ENCODE measurements at regions not wholly inside any gene's neighbourhood (a gene's known extent, or its start where the extent isn't known, plus 50 kb on each side); places are given as distances from the start of the nearest gene placed in this dataset.

DNA sequence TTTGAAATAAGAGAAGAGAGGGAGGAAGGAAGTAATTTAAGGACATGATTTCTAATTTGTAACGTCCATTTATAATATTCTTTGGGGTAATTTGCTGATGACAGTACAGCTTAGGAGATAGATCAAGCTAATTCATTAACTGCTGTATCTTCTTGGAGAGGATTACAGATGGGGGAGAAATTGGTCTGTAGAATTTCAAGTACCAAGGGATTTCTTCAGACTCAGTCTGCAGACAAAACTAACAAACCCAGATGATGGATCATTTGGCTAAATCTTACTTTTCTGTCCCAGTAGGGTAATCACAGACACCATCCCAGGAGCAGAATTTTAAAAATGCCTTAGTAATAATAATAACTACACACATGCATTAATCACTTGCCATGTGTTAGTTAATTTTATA is 711.8 kb downstream of the KCNJ2 start:
- no peaks in the 10 kb centered on the region for H3K27me3 Mint-ChIP-seq
- intact Hi-C loops (cut with micrococcal nuclease): no loop called here
- peaks cover 25% of the 10 kb centered on the region for H3K9me3 Mint-ChIP-seq
- no peak overlapping the region for H3K27ac Mint-ChIP-seq
- H3K4me3 Mint-ChIP-seq: no peak overlapping the region
- H3K4me1 Mint-ChIP-seq (ENCODE audit: low read depth): no peaks in the 10 kb centered on the region
- H3K36me3 Mint-ChIP-seq (ENCODE audit: low read depth): no peaks in the 10 kb centered on the region

DNA sequence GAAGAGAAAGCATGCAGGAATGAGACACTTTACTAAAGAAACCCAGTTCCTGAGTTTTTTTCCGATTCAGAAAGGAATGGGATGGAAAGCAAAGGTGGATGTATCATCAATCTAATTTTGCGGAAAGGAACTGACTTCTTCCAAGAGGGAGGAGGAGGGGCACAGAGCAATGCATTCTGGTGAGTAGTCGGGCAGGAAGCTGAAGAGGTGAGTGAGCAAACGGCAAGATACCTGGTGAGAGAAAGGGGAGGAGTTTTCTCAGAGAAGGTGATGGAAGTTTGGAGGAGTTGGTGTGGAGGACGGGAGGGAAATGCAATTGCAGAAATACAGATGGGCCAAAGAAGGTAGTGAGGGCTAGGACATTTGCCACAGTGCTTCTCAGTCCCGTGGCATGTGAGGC is 713.2 kb downstream of the KCNJ2 start:
- H3K4me3 Mint-ChIP-seq: no peak overlapping the region
- no peaks in the 10 kb centered on the region for H3K4me1 Mint-ChIP-seq (ENCODE audit: low read depth)
- intact Hi-C loops (cut with micrococcal nuclease): no loop called here
- H3K9me3 Mint-ChIP-seq: peaks cover 21% of the 10 kb centered on the region
- no peaks in the 10 kb centered on the region for H3K36me3 Mint-ChIP-seq (ENCODE audit: low read depth)
- no peak overlapping the region for H3K27ac Mint-ChIP-seq
- H3K27me3 Mint-ChIP-seq: no peaks in the 10 kb centered on the region

DNA sequence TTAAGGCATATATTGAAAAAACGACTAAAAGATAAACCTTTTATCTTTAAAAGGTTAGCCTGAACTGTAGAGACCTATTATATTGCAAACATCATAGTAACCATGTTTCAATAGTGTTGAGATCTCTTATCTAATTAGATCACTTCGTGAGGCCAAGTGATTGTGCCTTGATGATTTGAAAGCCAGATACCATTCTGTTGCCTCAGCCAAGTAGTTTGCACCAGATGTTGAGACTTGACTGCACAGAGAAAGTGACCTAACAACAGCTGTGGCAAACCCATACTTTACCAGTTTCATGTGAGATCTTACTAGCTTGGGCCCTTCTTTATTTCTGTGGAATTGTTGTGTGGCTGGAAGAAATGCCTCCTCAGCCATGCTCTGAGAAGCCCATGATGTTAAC is 717.3 kb downstream of the KCNJ2 start:
- intact Hi-C loops (cut with micrococcal nuclease): no loop called here
- Mint-ChIP-seq H3K27ac (no peak overlapping the region), H3K36me3 (ENCODE audit: low read depth) (no peaks in the 10 kb centered on the region), H3K4me3 (no peak overlapping the region), H3K9me3 (peaks cover 21% of the 10 kb centered on the region), H3K4me1 (ENCODE audit: low read depth) (no peaks in the 10 kb centered on the region), H3K27me3 (no peaks in the 10 kb centered on the region)

DNA sequence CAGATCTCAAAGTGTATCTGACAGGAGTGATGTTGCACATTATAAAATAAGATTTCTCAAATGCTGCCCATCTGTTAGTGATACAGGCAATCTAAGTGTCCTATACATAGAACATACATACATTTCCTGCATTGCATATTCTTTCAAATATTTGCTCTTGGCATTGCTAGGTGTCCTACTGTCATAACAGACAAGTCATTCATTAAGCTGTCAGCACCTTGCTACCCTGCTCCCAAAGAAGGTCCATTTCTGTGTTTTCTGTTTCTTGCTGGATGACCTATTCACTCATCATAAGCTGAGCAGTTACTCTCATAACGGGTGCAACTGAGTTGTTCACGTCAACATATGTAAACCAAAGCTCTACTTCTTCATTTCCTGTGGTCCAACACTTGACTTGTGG is 719.0 kb downstream of the KCNJ2 start:
- no peaks in the 10 kb centered on the region for H3K27me3 Mint-ChIP-seq
- H3K4me1 Mint-ChIP-seq (ENCODE audit: low read depth): no peaks in the 10 kb centered on the region
- H3K36me3 Mint-ChIP-seq (ENCODE audit: low read depth): no peaks in the 10 kb centered on the region
- no peak overlapping the region for H3K4me3 Mint-ChIP-seq
- peaks cover 8% of the 10 kb centered on the region for H3K9me3 Mint-ChIP-seq
- intact Hi-C loops (cut with micrococcal nuclease): no loop called here
- no peak overlapping the region for H3K27ac Mint-ChIP-seq

DNA sequence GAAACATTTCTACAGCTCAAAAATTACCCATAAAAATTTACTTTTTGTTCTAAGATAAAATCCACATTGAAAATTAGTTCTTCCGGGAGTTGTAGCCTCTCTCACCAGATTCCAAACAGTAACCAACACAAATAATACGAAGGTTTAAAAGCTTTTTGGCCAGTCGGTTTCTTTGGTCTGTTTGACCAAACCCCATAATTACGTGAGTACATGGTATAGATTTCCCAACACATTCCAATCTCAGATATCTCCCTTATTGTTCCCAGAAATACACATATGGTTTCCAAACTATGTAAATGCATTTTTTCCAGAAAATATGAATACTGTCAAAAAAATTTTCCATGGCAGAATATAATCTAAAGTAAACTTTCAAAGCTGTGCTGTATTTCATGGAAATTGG is 722.0 kb downstream of the KCNJ2 start:
- Mint-ChIP-seq H3K36me3 (ENCODE audit: low read depth) (no peaks in the 10 kb centered on the region), H3K4me3 (no peak overlapping the region), H3K9me3 (no peaks in the 10 kb centered on the region), H3K27me3 (no peaks in the 10 kb centered on the region), H3K27ac (no peak overlapping the region), H3K4me1 (ENCODE audit: low read depth) (no peaks in the 10 kb centered on the region)
- intact Hi-C loops (cut with micrococcal nuclease): no loop called here

DNA sequence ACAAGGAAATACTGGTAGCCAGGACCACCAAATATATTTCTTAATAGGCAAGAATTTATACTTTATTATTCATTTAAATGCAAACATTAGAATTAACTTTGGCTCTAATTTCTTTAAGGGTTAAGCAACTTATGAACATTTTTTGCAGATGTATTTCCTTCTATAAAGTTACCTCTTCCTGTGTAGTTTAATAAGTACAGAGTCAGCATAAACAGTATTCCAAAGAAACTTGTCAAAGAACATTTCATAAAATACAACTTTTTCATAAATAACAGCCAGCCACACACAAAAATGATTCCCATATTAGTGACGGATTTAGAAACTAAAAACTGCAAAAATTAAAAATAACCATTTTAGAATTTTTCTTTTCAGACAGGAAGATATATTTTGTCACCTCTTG is 723.2 kb downstream of the KCNJ2 start:
- Mint-ChIP-seq H3K27ac (no peak overlapping the region), H3K4me1 (ENCODE audit: low read depth) (no peaks in the 10 kb centered on the region), H3K36me3 (ENCODE audit: low read depth) (no peaks in the 10 kb centered on the region), H3K27me3 (no peaks in the 10 kb centered on the region), H3K9me3 (peaks cover 11% of the 10 kb centered on the region), H3K4me3 (no peak overlapping the region)
- intact Hi-C loops (cut with micrococcal nuclease): no loop called here

DNA sequence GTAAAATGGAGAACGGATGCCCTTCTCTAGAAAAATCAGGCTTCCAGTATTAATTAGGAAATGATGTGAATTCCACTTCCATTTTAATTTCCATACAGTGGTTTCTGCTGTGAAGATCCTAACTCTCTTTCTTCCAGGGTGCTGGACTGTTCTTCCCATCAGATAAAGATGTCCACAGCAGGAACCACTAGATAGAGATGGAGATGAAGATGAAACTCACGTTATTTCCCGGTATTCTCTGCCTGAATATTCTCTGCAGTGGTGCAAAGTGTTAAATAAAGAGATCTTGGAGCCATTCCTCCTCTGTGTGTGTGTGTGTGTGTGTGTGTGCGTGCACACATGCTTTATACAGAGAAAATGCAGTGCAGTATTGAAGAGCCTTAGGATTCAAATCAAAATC is 727.5 kb downstream of the KCNJ2 start:
- Mint-ChIP-seq H3K4me1 (ENCODE audit: low read depth) (no peaks in the 10 kb centered on the region), H3K27me3 (no peaks in the 10 kb centered on the region), H3K9me3 (peaks cover 36% of the 10 kb centered on the region), H3K4me3 (no peak overlapping the region), H3K27ac (no peak overlapping the region), H3K36me3 (ENCODE audit: low read depth) (no peaks in the 10 kb centered on the region)
- intact Hi-C loops (cut with micrococcal nuclease): no loop called here

DNA sequence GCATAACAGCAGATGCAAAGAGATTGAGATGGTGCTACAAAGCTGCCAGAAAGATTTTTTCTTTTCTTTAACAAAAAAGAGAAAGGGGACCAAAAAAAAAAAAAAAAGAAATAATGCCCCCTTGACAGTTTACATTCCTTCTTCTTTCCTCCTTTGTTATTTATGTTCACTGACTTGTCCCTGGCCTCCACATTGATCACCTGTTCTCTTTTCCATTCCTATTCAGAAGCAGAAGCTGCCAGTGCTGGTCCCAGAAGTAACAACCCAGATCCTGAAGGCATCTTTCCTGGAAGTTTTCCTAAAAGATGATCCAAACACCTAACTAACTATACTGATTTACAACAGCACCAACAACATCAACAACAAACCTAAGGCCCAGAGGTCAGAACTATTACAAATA is 728.1 kb downstream of the KCNJ2 start:
- Mint-ChIP-seq H3K9me3 (peaks cover 40% of the 10 kb centered on the region), H3K27me3 (no peaks in the 10 kb centered on the region), H3K4me3 (no peak overlapping the region), H3K4me1 (ENCODE audit: low read depth) (no peaks in the 10 kb centered on the region), H3K27ac (no peak overlapping the region), H3K36me3 (ENCODE audit: low read depth) (no peaks in the 10 kb centered on the region)
- intact Hi-C loops (cut with micrococcal nuclease): no loop called here

DNA sequence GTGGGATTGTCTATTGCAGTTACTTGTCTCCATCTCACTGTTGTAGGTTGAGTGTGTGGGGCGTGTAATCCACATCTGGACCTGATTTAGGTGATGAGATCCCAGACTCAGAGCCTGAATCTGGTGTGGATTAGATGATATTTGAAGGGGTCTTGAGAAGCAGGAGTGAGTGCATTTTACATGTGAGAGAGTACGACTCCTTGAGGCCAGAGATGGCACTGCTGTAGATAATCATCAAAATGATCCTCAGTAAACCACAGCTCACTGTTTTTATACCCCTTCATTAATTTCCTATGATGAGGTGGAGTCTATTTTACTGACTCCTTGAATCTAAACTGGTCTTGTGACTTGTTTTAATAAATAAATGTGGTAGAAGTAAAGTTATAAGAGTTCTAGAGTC is 732.5 kb downstream of the KCNJ2 start:
- Mint-ChIP-seq H3K27me3 (no peaks in the 10 kb centered on the region), H3K9me3 (peaks cover 44% of the 10 kb centered on the region), H3K4me1 (ENCODE audit: low read depth) (no peaks in the 10 kb centered on the region), H3K36me3 (ENCODE audit: low read depth) (no peaks in the 10 kb centered on the region), H3K27ac (no peak overlapping the region), H3K4me3 (no peak overlapping the region)
- intact Hi-C loops (cut with micrococcal nuclease): no loop called here

DNA sequence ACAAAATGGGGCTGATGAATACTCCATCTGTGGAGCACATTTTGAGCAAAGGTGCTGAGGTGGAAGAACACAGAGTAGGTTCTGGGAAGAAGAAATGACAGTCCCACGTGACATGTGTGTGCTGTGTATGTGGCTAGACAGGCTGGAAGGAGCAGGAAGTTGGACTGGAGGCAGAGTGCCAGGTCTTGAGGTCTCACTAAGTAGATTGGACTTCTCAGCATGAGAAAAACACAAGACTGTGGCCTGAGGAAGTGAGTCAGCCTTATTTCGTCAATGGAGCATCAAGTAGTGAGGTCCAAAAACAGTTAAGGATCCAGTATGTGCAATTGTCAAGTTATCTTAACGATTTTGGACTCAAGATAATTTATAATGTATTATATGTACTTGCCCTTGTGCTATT is 736.5 kb downstream of the KCNJ2 start:
- Mint-ChIP-seq H3K36me3 (ENCODE audit: low read depth) (no peaks in the 10 kb centered on the region), H3K4me1 (ENCODE audit: low read depth) (no peaks in the 10 kb centered on the region), H3K9me3 (peaks cover 39% of the 10 kb centered on the region), H3K27me3 (peaks cover 1% of the 10 kb centered on the region), H3K27ac (no peak overlapping the region), H3K4me3 (no peak overlapping the region)
- intact Hi-C loops (cut with micrococcal nuclease): no loop called here

DNA sequence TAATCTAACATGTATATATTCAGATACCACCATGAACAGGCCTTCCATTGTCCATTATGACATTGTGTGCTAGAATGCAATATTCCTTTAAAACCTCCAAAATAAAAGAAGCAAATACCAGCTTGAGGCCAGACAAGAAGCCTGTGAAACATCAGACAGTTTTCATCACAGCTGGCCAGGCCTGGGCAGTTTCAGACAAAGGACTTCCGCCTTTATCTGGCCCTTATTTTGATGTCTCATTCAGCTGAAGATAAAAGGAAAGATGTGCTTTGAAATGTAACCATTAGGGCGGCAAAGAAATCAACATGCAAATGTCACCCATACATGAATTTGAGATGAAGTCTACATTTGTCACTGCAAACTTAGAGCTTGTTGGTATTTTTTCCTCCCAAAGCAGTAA is 737.5 kb downstream of the KCNJ2 start:
- H3K4me3 Mint-ChIP-seq: no peak overlapping the region
- no peak overlapping the region for H3K27ac Mint-ChIP-seq
- H3K36me3 Mint-ChIP-seq (ENCODE audit: low read depth): no peaks in the 10 kb centered on the region
- H3K27me3 Mint-ChIP-seq: peaks cover 1% of the 10 kb centered on the region
- intact Hi-C loops (cut with micrococcal nuclease): no loop called here
- H3K9me3 Mint-ChIP-seq: peaks cover 30% of the 10 kb centered on the region
- H3K4me1 Mint-ChIP-seq (ENCODE audit: low read depth): no peaks in the 10 kb centered on the region

DNA sequence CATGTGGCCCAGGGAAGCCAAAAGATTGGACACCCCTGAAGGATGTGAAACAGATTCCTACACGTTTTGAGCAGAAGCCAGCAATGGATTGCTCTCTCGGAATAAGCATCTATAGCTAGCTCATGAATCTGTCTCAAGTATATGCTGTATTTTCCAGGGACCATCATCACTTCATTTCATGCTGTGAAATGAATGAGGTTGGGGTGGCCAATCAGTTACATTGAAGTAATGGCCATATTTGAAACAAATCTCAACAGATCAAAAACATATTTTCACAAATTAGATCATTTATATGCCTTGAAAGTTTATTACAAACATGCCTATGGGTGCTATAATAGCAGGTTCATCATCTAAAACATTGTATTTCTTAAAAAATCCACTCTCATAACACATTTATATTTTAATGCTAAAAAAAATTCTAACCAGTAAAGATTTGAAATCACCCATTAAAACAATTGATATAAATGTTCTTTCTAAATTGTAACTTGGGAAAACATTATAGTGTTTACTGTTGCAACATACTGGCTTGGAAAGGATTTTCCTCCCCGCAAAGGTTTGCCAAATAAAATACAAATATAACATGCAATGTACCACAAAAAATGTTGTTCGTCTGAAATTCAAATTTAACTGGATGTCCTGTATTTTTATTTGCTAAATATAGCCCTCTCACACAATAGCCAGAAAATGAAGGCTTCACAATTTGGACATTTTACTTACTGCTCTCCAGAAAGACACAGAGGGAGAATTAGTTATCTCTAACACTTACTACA is 743.6 kb downstream of the KCNJ2 start:
- Mint-ChIP-seq H3K27me3 (no peaks in the 10 kb centered on the region), H3K9me3 (peaks cover 24% of the 10 kb centered on the region), H3K36me3 (ENCODE audit: low read depth) (no peaks in the 10 kb centered on the region), H3K27ac (no peak overlapping the region), H3K4me3 (no peak overlapping the region), H3K4me1 (ENCODE audit: low read depth) (no peaks in the 10 kb centered on the region)
- intact Hi-C loops (cut with micrococcal nuclease): no loop called here

DNA sequence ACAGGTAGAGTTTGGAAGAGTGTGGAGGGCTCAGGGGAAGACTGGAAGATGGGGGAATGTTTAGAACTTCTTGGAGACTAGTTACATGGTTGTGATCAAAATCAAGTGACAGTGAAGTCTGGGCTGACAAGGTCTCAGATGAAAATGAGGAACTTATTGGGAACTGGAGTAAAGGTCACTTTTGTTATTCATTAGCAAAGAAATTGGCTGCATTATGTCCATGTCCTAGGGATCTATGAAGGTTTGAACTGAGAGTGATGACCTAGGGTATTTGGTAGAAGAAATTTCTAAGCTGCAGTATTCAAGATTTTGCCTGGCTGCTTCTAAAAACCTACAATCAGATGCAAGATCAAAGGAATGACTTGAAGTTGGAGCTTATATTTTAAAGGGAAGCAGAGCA is 747.1 kb downstream of the KCNJ2 start:
- H3K27me3 Mint-ChIP-seq: no peaks in the 10 kb centered on the region
- no peak overlapping the region for H3K27ac Mint-ChIP-seq
- no peaks in the 10 kb centered on the region for H3K4me1 Mint-ChIP-seq (ENCODE audit: low read depth)
- H3K36me3 Mint-ChIP-seq (ENCODE audit: low read depth): no peaks in the 10 kb centered on the region
- H3K4me3 Mint-ChIP-seq: no peak overlapping the region
- intact Hi-C loops (cut with micrococcal nuclease): no loop called here
- peaks cover 24% of the 10 kb centered on the region for H3K9me3 Mint-ChIP-seq

DNA sequence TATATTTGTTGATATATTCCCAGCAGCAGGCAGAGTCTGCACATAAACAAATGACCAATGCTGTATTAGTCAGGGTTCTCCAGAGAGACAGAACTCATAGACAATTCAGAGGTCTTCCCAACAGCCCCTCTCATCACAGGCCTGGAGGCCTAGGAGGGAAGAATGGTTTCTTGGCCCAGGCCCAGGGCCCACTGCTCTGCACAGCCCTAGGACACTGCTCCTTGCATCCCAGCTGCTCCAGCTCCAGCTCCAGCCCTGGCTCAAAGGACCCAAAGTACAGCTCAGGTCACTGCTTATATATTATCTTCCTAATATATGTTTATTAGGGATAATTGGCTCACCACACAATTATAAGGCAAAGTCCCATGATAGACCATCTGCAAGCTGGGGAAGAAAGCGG is 749.9 kb downstream of the KCNJ2 start:
- no peak overlapping the region for H3K4me3 Mint-ChIP-seq
- H3K4me1 Mint-ChIP-seq (ENCODE audit: low read depth): no peaks in the 10 kb centered on the region
- peaks cover 43% of the 10 kb centered on the region for H3K9me3 Mint-ChIP-seq
- H3K27me3 Mint-ChIP-seq: no peaks in the 10 kb centered on the region
- H3K27ac Mint-ChIP-seq: no peak overlapping the region
- intact Hi-C loops (cut with micrococcal nuclease): no loop called here
- H3K36me3 Mint-ChIP-seq (ENCODE audit: low read depth): no peaks in the 10 kb centered on the region

DNA sequence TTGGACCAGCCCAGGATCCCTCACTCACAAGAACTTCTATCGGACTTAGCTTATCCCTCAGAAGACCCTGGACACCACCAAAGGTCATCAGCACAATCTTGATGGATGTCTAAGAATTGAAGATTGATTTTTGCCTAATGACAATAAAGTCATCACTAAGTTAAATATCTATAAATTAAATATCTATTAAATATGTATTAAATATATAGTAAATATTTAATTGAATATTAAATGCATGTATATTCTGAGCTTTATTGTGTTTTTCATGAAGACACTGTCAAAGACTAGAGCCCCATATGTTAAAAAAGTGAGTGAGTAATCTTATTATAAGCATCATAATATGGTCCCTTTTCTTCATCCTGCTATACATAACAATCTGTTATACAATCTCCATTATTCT is 751.1 kb downstream of the KCNJ2 start:
- intact Hi-C loops (cut with micrococcal nuclease): no loop called here
- no peaks in the 10 kb centered on the region for H3K36me3 Mint-ChIP-seq (ENCODE audit: low read depth)
- H3K27me3 Mint-ChIP-seq: no peaks in the 10 kb centered on the region
- no peak overlapping the region for H3K27ac Mint-ChIP-seq
- no peak overlapping the region for H3K4me3 Mint-ChIP-seq
- peaks cover 54% of the 10 kb centered on the region for H3K9me3 Mint-ChIP-seq
- H3K4me1 Mint-ChIP-seq (ENCODE audit: low read depth): no peaks in the 10 kb centered on the region

Data from dendritic cell treated with granulocyte-macrophage colony-stimulating factor and Interleukin-4, amounts not matched to agents 40 ng/mL and 50 ng/mL, for 4 days (primary cell).